SK-N-SH (cell line): ENCODE measurements at regions not wholly inside any gene's neighbourhood (a gene's known extent, or its start where the extent isn't known, plus 50 kb on each side); places are given as distances from the start of the nearest gene placed in this dataset.

ENCODE experiments used
- CTCF ChIA-PET: fragments of 300-600, 350-600 bp; formaldehyde crosslinking; extraction: SDS; loops from one replicate; lab custom pipeline; 2021; lab: Yijun Ruan, JAX
- POLR2A ChIA-PET: fragments of 350-600 bp; sonication (Branson Sonifier 250); formaldehyde crosslinking; extraction: SDS; loops from one replicate; lab custom pipeline; 2020; ENCODE audit warnings: antibody characterized with exemption, inconsistent platforms; lab: Yijun Ruan, JAX
- DNase-seq: peaks from one replicate; pipeline ENCODE4 v3.0.0; 2012
- H2AFZ ChIP-seq: fragments of 200-600 bp; sonication (generic); 2 replicates; pipeline ENCODE4 v1.8.1; 2016; ENCODE audit warnings: antibody characterized with exemption, mild to moderate bottlenecking, low read depth
- H3F3A ChIP-seq: fragments of 200-600 bp; sonication (generic); replicated peaks from 2 replicates; pipeline ENCODE3; 2016; ENCODE audit warnings: antibody characterized with exemption, mild to moderate bottlenecking; ENCODE audit not compliant: insufficient read depth
- H3K27ac ChIP-seq, 2 experiments: fragments of 200-500 bp in 1 of 2; fragments of 200-600 bp in 1 of 2; sonication (Bioruptor generic) in 1 of 2; sonication (generic), shearing (Covaris generic) in 1 of 2; 2 replicates each; pipeline versions ENCODE4 v1.5.1 to v1.6.1; 2014 to 2016; ENCODE audit warnings: low read depth in 2 of 2, inconsistent platforms in 1 of 2, low read length in 1 of 2, mild to moderate bottlenecking in 1 of 2, mixed read lengths in 1 of 2
- H3K27me3 ChIP-seq: fragments of 200-600 bp; sonication (generic), shearing (Covaris generic); 2 replicates; pipeline ENCODE4 v1.6.1; 2016; ENCODE audit warnings: mixed run types; ENCODE audit not compliant: insufficient read depth
- H3K36me3 ChIP-seq, 2 experiments: fragments of 200-500 bp in 1 of 2; fragments of 200-600 bp in 1 of 2; sonication (Bioruptor generic) in 1 of 2; sonication (generic) in 1 of 2; replicated peaks in 1 of 2; 2 replicates each; pipeline versions ENCODE3 to v1.5.1; 2014 to 2016; ENCODE audit warnings: low read length in 1 of 2, mild to moderate bottlenecking in 1 of 2; ENCODE audit not compliant: insufficient read depth in 2 of 2, control insufficient read depth in 1 of 2
- H3K4me1 ChIP-seq, 2 experiments: fragments of 200-500 bp in 1 of 2; fragments of 200-600 bp in 1 of 2; sonication (Bioruptor generic) in 1 of 2; sonication (generic), shearing (Covaris generic) in 1 of 2; 2 replicates each; pipeline versions ENCODE4 v1.5.1 to v1.6.1; 2014 to 2016; ENCODE audit warnings: low read depth in 1 of 2, low read length in 1 of 2, mixed run types in 1 of 2; ENCODE audit not compliant: insufficient read depth in 2 of 2, control insufficient read depth in 1 of 2
- H3K4me2 ChIP-seq: fragments of 200-600 bp; sonication (generic), shearing (Covaris generic); 2 replicates; pipeline ENCODE4 v1.6.1; 2017; ENCODE audit warnings: mixed run types
- H3K4me3 ChIP-seq, 2 experiments: fragments of 200-500 bp in 1 of 2; fragments of 200-600 bp in 1 of 2; sonication (Bioruptor generic) in 1 of 2; sonication (generic), shearing (Covaris generic) in 1 of 2; 2 replicates each; pipeline versions ENCODE4 v1.5.1 to v1.8.1; 2014 to 2016; ENCODE audit warnings: low read depth in 2 of 2, inconsistent platforms in 1 of 2, low read length in 1 of 2, mild to moderate bottlenecking in 1 of 2, mixed read lengths in 1 of 2, moderate library complexity in 1 of 2
- H3K79me2 ChIP-seq: fragments of 200-600 bp; sonication (generic); 2 replicates; pipeline ENCODE4 v1.8.1; 2017; ENCODE audit warnings: mild to moderate bottlenecking; ENCODE audit not compliant: insufficient read depth
- H3K9ac ChIP-seq: fragments of 200-600 bp; sonication (generic); 2 replicates; pipeline ENCODE4 v1.6.1; 2017; ENCODE audit warnings: mixed run types
- H3K9me2 ChIP-seq: fragments of 200-600 bp; sonication (generic); 2 replicates; pipeline ENCODE4 v1.6.1; 2017; ENCODE audit warnings: mixed run types
- H3K9me3 ChIP-seq: fragments of 200-600 bp; sonication (generic); 2 replicates; pipeline ENCODE4 v1.6.1; 2017; ENCODE audit warnings: mixed run types, mild to moderate bottlenecking, moderate library complexity
- H4K20me1 ChIP-seq: fragments of 200-600 bp; sonication (generic); 2 replicates; pipeline ENCODE4 v1.6.1; 2017; ENCODE audit warnings: mild to moderate bottlenecking, mixed run types; ENCODE audit not compliant: insufficient read depth
- EP300 ChIP-seq, 2 experiments: IDR thresholded peaks; 2 replicates each; pipeline versions ENCODE4 v1.4.0 to v1.6.1; 2012; ENCODE audit warnings: borderline replicate concordance in 1 of 2, low read depth in 1 of 2, low read length in 1 of 2
- FOSL2 ChIP-seq: IDR thresholded peaks from 2 replicates; pipeline ENCODE4 v1.4.0; 2012; ENCODE audit warnings: low read depth, mild to moderate bottlenecking, moderate library complexity, borderline replicate concordance
- GABPA ChIP-seq: IDR thresholded peaks from 2 replicates; pipeline ENCODE4 v1.4.0; 2012; ENCODE audit warnings: low read depth, mild to moderate bottlenecking
- MEF2A ChIP-seq: IDR thresholded peaks from 2 replicates; pipeline ENCODE4 v1.4.0; 2012; ENCODE audit warnings: low read depth, borderline replicate concordance
- NFIC ChIP-seq: IDR thresholded peaks from 2 replicates; pipeline ENCODE4 v1.4.0; 2012; ENCODE audit warnings: borderline replicate concordance
- NRF1 ChIP-seq: IDR thresholded peaks from 2 replicates; pipeline ENCODE4 v1.6.1; 2012; ENCODE audit warnings: low read depth, mild to moderate bottlenecking, low read length
- PBX3 ChIP-seq: IDR thresholded peaks from 2 replicates; pipeline ENCODE4; 2012
- POLR2AphosphoS5 ChIP-seq: IDR thresholded peaks from 2 replicates; pipeline ENCODE4 v1.6.1; 2012; ENCODE audit warnings: low read depth, low read length
- RFX5 ChIP-seq: IDR thresholded peaks from 2 replicates; pipeline ENCODE4 v1.6.1; 2012; ENCODE audit warnings: mild to moderate bottlenecking, improper control_type of control experiment, low read length
- RXRA ChIP-seq: IDR thresholded peaks from 2 replicates; pipeline ENCODE4 v1.4.0; 2012; ENCODE audit warnings: low read depth, mild to moderate bottlenecking, borderline replicate concordance
- TCF12 ChIP-seq: IDR thresholded peaks from 2 replicates; pipeline ENCODE4 v1.4.0; 2012
- USF2 ChIP-seq: fragments of 150-350 bp; IDR thresholded peaks from 2 replicates; pipeline ENCODE4 v1.6.1; 2017; ENCODE audit warnings: antibody characterized with exemption, low read length, low read depth, borderline replicate concordance
- ZBTB33 ChIP-seq: IDR thresholded peaks from 2 replicates; pipeline ENCODE4 v1.4.0; 2012; ENCODE audit warnings: low read depth, borderline replicate concordance
- TF ChIP-seq, protein P1 (sequence below): fragments of 200-600 bp; sonication (generic); IDR thresholded peaks from 2 replicates; pipeline ENCODE4 v1.6.1; 2017; ENCODE audit warnings: antibody characterized with exemption, mild to moderate bottlenecking, moderate library complexity

DNA sequence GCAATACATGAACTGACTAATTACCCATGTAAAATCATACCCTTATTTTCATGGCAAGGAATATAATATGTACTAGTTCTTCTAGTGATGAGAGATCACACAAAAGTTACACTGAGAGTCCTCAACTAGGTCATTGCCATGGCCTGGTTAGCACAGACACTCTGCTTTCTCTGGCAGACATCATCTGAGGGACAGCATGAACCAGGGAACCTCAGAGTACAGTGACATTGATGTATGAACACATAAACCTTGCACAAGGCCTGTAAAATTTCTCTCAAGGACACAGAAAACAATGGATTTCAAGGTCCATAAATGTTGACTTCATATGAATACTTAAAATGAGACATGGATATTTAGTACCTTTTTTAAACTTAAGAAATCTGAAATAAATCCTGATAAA, 108.8 kb upstream of the MAGI3 start:
- POLR2A ChIA-PET: interaction anchor here (2.1 kb wide), 1 partner anchor 108 kb away, joined by 13 read pairs; the partner anchor contains the start of gene MAGI3

More for the DNA sequence above, 108.8 kb upstream of the MAGI3 start:
- CTCF ChIA-PET: no interaction called here
- Histone ChIP-seq H3K9ac (no peak overlapping the region), H3K4me2 (no peak overlapping the region), H3K9me3 (no peaks in the 10 kb centered on the region), H3K4me3 (no peak overlapping the region), H4K20me1 (no peaks in the 10 kb centered on the region), H3F3A (no peaks in the 10 kb centered on the region), H3K4me1 (peaks cover 0 to 29% of the 10 kb centered on the region in 2 experiments; a peak in 2 of 4 replicates), H3K9me2 (no peaks in the 10 kb centered on the region), H3K36me3 (no peaks in the 10 kb centered on the region), H3K79me2 (no peaks in the 10 kb centered on the region), H3K27ac (peak overlapping the region in 1 of 2 experiments; percentile 98; a peak in 2 of 4 replicates), H2AFZ (no peak overlapping the region), H3K27me3 (no peaks in the 10 kb centered on the region)
- no peak for DNase-seq
- TF ChIP-seq, protein P1, sequence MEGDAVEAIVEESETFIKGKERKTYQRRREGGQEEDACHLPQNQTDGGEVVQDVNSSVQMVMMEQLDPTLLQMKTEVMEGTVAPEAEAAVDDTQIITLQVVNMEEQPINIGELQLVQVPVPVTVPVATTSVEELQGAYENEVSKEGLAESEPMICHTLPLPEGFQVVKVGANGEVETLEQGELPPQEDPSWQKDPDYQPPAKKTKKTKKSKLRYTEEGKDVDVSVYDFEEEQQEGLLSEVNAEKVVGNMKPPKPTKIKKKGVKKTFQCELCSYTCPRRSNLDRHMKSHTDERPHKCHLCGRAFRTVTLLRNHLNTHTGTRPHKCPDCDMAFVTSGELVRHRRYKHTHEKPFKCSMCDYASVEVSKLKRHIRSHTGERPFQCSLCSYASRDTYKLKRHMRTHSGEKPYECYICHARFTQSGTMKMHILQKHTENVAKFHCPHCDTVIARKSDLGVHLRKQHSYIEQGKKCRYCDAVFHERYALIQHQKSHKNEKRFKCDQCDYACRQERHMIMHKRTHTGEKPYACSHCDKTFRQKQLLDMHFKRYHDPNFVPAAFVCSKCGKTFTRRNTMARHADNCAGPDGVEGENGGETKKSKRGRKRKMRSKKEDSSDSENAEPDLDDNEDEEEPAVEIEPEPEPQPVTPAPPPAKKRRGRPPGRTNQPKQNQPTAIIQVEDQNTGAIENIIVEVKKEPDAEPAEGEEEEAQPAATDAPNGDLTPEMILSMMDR: no peak
- no peak for TF ChIP-seq NFIC
- TF ChIP-seq PBX3: no peak
- TF ChIP-seq RFX5: no peak
- TF ChIP-seq ZBTB33: no peak
- TF ChIP-seq GABPA: no peak
- no peak for TF ChIP-seq RXRA
- no peak for TF ChIP-seq MEF2A
- TF ChIP-seq NRF1: no peak
- no peak for TF ChIP-seq POLR2AphosphoS5
- no peak for TF ChIP-seq TCF12
- no peak for TF ChIP-seq EP300 (IDR thresholded peaks at IDR 0.05; ENCODE audit: borderline replicate concordance in 1 of 2, low read depth in 1 of 2, low read length in 1 of 2)
- TF ChIP-seq FOSL2: no peak
- TF ChIP-seq USF2: no peak
